ENCODE measurements at regions not wholly inside any gene's neighbourhood (a gene's known extent, or its start where the extent isn't known, plus 50 kb on each side); places are given as distances from the start of the nearest gene placed in this dataset.
"Not testable (repeated sequence)": the region's sequence is repeated elsewhere in the genome, so short reads cannot be mapped to it uniquely, and the experiment has no call there.

- TF ChIP-seq EZH2 (IDR thresholded peaks at IDR 0.05) (no peak), ELF1 (IDR thresholded peaks at IDR 0.05; ENCODE audit: borderline replicate concordance, low read depth) (no peak), SRF (IDR thresholded peaks at IDR 0.05; ENCODE audit: low read depth) (no peak), FOSL1 (IDR thresholded peaks at IDR 0.05; ENCODE audit: low read depth) (no peak)
- TF ChIP-seq, protein P1, sequence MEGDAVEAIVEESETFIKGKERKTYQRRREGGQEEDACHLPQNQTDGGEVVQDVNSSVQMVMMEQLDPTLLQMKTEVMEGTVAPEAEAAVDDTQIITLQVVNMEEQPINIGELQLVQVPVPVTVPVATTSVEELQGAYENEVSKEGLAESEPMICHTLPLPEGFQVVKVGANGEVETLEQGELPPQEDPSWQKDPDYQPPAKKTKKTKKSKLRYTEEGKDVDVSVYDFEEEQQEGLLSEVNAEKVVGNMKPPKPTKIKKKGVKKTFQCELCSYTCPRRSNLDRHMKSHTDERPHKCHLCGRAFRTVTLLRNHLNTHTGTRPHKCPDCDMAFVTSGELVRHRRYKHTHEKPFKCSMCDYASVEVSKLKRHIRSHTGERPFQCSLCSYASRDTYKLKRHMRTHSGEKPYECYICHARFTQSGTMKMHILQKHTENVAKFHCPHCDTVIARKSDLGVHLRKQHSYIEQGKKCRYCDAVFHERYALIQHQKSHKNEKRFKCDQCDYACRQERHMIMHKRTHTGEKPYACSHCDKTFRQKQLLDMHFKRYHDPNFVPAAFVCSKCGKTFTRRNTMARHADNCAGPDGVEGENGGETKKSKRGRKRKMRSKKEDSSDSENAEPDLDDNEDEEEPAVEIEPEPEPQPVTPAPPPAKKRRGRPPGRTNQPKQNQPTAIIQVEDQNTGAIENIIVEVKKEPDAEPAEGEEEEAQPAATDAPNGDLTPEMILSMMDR (IDR thresholded peaks at IDR 0.05 in 2 of 3, conservative IDR thresholded peaks at IDR 0.05 in 1 of 3; ENCODE audit: borderline replicate concordance in 1 of 3, insufficient read depth in 1 of 3, low read depth in 2 of 3, low read length in 2 of 3), result no peak
- TF ChIP-seq, protein P2, sequence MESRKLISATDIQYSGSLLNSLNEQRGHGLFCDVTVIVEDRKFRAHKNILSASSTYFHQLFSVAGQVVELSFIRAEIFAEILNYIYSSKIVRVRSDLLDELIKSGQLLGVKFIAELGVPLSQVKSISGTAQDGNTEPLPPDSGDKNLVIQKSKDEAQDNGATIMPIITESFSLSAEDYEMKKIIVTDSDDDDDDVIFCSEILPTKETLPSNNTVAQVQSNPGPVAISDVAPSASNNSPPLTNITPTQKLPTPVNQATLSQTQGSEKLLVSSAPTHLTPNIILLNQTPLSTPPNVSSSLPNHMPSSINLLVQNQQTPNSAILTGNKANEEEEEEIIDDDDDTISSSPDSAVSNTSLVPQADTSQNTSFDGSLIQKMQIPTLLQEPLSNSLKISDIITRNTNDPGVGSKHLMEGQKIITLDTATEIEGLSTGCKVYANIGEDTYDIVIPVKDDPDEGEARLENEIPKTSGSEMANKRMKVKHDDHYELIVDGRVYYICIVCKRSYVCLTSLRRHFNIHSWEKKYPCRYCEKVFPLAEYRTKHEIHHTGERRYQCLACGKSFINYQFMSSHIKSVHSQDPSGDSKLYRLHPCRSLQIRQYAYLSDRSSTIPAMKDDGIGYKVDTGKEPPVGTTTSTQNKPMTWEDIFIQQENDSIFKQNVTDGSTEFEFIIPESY (IDR thresholded peaks at IDR 0.05; ENCODE audit: extremely low read depth, insufficient replicate concordance, low read length), result no peak
- H3K36me3 ChIP-seq (ENCODE audit: control insufficient read depth in 1 of 2, insufficient read depth in 2 of 2, low read length in 2 of 2), result no peaks in the 10 kb centered on the region
- H3K9ac ChIP-seq (ENCODE audit: low read length), result no peak overlapping the region
- H3K9me2 ChIP-seq (ENCODE audit: insufficient read depth), result no peaks in the 10 kb centered on the region
- no peaks in the 10 kb centered on the region for H4K20me1 ChIP-seq (ENCODE audit: insufficient read depth)
- no peak overlapping the region for H3K4me2 ChIP-seq (ENCODE audit: low read length)
- H3K27me3 ChIP-seq (ENCODE audit: insufficient read depth, low read length), result no peaks in the 10 kb centered on the region
- intact Hi-C loops (cut with micrococcal nuclease), result no loop called here
- RAD21 ChIA-PET (ENCODE audit: low non-redundant PET in 1 of 2, low total read pairs in 2 of 2, uncharacterized antibody in 2 of 2, unreplicated experiment in 2 of 2), result no interaction called here
- POLR2A ChIA-PET, result no interaction called here
- no peak for ATAC-seq
- no peaks in the 10 kb centered on the region for H3K4me1 ChIP-seq (ENCODE audit: control insufficient read depth in 1 of 2, insufficient read depth in 2 of 2, low read length in 2 of 2)
- H3K79me2 ChIP-seq (ENCODE audit: insufficient read depth, low read length), result no peaks in the 10 kb centered on the region
- H2AFZ ChIP-seq (ENCODE audit: low read depth, low read length, poor library complexity, severe bottlenecking), result no peak overlapping the region
- no peak overlapping the region for H3K4me3 ChIP-seq (replicated peaks in 1 of 2; ENCODE audit: low read depth in 1 of 2, low read length in 2 of 2)
- no peak for DNase-seq (ENCODE audit: low read depth, low spot score)
- no TSS peak for BruUV-seq (replicated peaks)
- H3K9me3 ChIP-seq (ENCODE audit: control insufficient read depth in 1 of 2, insufficient read depth in 1 of 2, low read depth in 1 of 2, low read length in 2 of 2), result peaks cover 8 to 12% of the 10 kb centered on the region in 2 experiments; a peak in 2 of 4 replicates
- CTCF ChIA-PET, result no interaction called here
- no peak overlapping the region for H3K27ac ChIP-seq (ENCODE audit: low read depth, low read length)
These were observed 707.2 kb downstream of the NTRK3 start for GRCh38 chr15:87549296-87549695.

- H3K4me1 ChIP-seq (ENCODE audit: control insufficient read depth in 1 of 2, insufficient read depth in 2 of 2, low read length in 2 of 2); RAD21 ChIA-PET (ENCODE audit: low non-redundant PET in 1 of 2, low total read pairs in 2 of 2, uncharacterized antibody in 2 of 2, unreplicated experiment in 2 of 2); CTCF ChIA-PET; H4K20me1 ChIP-seq (ENCODE audit: insufficient read depth); H3K4me3 ChIP-seq (replicated peaks in 1 of 2; ENCODE audit: low read depth in 1 of 2, low read length in 2 of 2); POLR2A ChIA-PET; intact Hi-C loops (cut with micrococcal nuclease); H3K36me3 ChIP-seq (ENCODE audit: control insufficient read depth in 1 of 2, insufficient read depth in 2 of 2, low read length in 2 of 2); H3K4me2 ChIP-seq (ENCODE audit: low read length); H3K9me2 ChIP-seq (ENCODE audit: insufficient read depth); BruUV-seq (replicated peaks); H3K27ac ChIP-seq (ENCODE audit: low read depth, low read length); H3K9ac ChIP-seq (ENCODE audit: low read length); H3K27me3 ChIP-seq (ENCODE audit: insufficient read depth, low read length); H3K79me2 ChIP-seq (ENCODE audit: insufficient read depth, low read length); ATAC-seq; DNase-seq (ENCODE audit: low read depth, low spot score); H2AFZ ChIP-seq (ENCODE audit: low read depth, low read length, poor library complexity, severe bottlenecking): not testable (repeated sequence)
- peaks cover 8 to 12% of the 10 kb centered on the region in 2 experiments; a peak in 2 of 4 replicates for H3K9me3 ChIP-seq (ENCODE audit: control insufficient read depth in 1 of 2, insufficient read depth in 1 of 2, low read depth in 1 of 2, low read length in 2 of 2)
These were observed 707.9 kb downstream of the NTRK3 start for GRCh38 chr15:87548590-87548989.
